HepG2 (cell line): ENCODE measurements at regions not wholly inside any gene's neighbourhood (a gene's known extent, or its start where the extent isn't known, plus 50 kb on each side); places are given as distances from the start of the nearest gene placed in this dataset.

Experiments
- ATAC-seq: fragments of 200-7000 bp; cut with Tn5 transposase; 3 replicates; pipeline ENCODE4 v1.9.1; 2020; ENCODE audit warnings: mild to moderate bottlenecking, moderate library complexity
- BruUV-seq: library from RNA; stranded (reverse); fragments of 400-500 nt; replicated peaks from 2 replicates; lab custom pipeline; 2021; lab: Mats Ljungman, UMichigan
- CTCF ChIA-PET: fragments of 300-600 bp; formaldehyde crosslinking; extraction: SDS; loops from one replicate; lab custom pipeline; 2021; ENCODE audit warnings: low total read pairs, inconsistent platforms, low intra/inter-chr PET ratio; lab: Yijun Ruan, JAX
- POLR2A ChIA-PET: fragments of 350-600 bp; sonication (Branson Sonifier 250); formaldehyde crosslinking; loops from one replicate; lab custom pipeline; 2020; ENCODE audit warnings: antibody characterized with exemption, inconsistent platforms; lab: Yijun Ruan, JAX
- DNase-seq: peaks from one replicate; pipeline ENCODE4 v3.0.0-alpha.2; 2015; ENCODE audit warnings: low spot score
- FAIRE-seq: peaks from 3 replicates; lab custom pipeline; 2011; peaks lifted over from hg19 to GRCh38; lab: Jason Lieb, UNC
- H2AFZ ChIP-seq: one replicate; pipeline ENCODE4 v1.6.1; 2011; ENCODE audit warnings: low read length, inconsistent platforms
- H3K27ac ChIP-seq: fragments of 300-600 bp; 3 replicates; pipeline ENCODE4 v1.8.0; 2011; ENCODE audit warnings: mixed run types, mild to moderate bottlenecking, mixed read lengths, low read length, inconsistent platforms; ENCODE audit not compliant: insufficient read depth; ENCODE audit errors: extremely low read length
- H3K27me3 ChIP-seq, 2 experiments: fragments of 200-600 bp in 1 of 2; 2 replicates in 1 of 2; 3 replicates in 1 of 2; pipeline versions ENCODE4 v1.6.0 to v1.8.0; 2011; ENCODE audit warnings: low read length in 2 of 2, mild to moderate bottlenecking in 2 of 2, moderate library complexity in 2 of 2, inconsistent platforms in 1 of 2; ENCODE audit not compliant: insufficient read depth in 2 of 2, control insufficient read depth in 1 of 2
- H3K36me3 ChIP-seq, 2 experiments: fragments of 200-600 bp in 1 of 2; replicated peaks in 1 of 2; 2 replicates in 1 of 2; 3 replicates in 1 of 2; pipeline versions ENCODE4 v1.5.1 to v1.8.0; 2011; ENCODE audit warnings: low read length in 2 of 2, inconsistent platforms in 1 of 2; ENCODE audit not compliant: insufficient read depth in 2 of 2, control insufficient read depth in 1 of 2
- H3K4me1 ChIP-seq: 2 replicates; pipeline ENCODE4 v1.5.1; 2012; ENCODE audit warnings: low read length, inconsistent platforms; ENCODE audit not compliant: insufficient read depth
- H3K4me2 ChIP-seq: 2 replicates; pipeline ENCODE4 v1.6.0; 2011; ENCODE audit warnings: low read depth, low read length, inconsistent platforms
- H3K4me3 ChIP-seq, 3 experiments: fragments of 200-600 bp in 1 of 3; sonication (generic), shearing (Covaris generic) in 1 of 3; replicated peaks in 1 of 3; 2 replicates each; pipeline ENCODE4 v1.5.1; 2011 to 2016; ENCODE audit warnings: low read length in 3 of 3, inconsistent platforms in 2 of 3, low read depth in 2 of 3, mild to moderate bottlenecking in 2 of 3, control low read depth in 1 of 3, mixed read lengths in 1 of 3; ENCODE audit not compliant: insufficient read depth in 1 of 3
- H3K79me2 ChIP-seq: one replicate; pipeline ENCODE4 v1.6.1; 2011; ENCODE audit warnings: low read length, inconsistent platforms; ENCODE audit not compliant: insufficient read depth
- H3K9ac ChIP-seq: 2 replicates; pipeline ENCODE4 v1.6.0; 2011; ENCODE audit warnings: mild to moderate bottlenecking, low read depth, low read length, inconsistent platforms; ENCODE audit not compliant: insufficient read depth
- H3K9me3 ChIP-seq: 2 replicates; pipeline ENCODE4 v1.5.1; 2012; ENCODE audit warnings: mild to moderate bottlenecking, low read length
- H4K20me1 ChIP-seq: 2 replicates; pipeline ENCODE4 v1.6.0; 2011; ENCODE audit warnings: inconsistent platforms, mild to moderate bottlenecking, low read length, moderate library complexity; ENCODE audit not compliant: insufficient read depth
- CREB1 ChIP-seq, 2 experiments: fragments of 450-650 bp in 1 of 2; IDR thresholded peaks; 2 replicates each; pipeline ENCODE4 v1.6.1; 2016 to 2017; ENCODE audit warnings: control low read depth in 1 of 2, mild to moderate bottlenecking in 1 of 2, missing compliant biosample characterization in 1 of 2, missing genetic modification characterization in 1 of 2
- FLYWCH1 ChIP-seq: sonication (generic); formaldehyde crosslinking; IDR thresholded peaks from 2 replicates; pipeline ENCODE4 v1.8.1; 2023; ENCODE audit warnings: mild to moderate bottlenecking, missing genetic modification reagents
- HOMEZ ChIP-seq: IDR thresholded peaks from 2 replicates; pipeline ENCODE4 v1.6.1; 2016; ENCODE audit warnings: low read depth
- JUN ChIP-seq: sonication (generic); formaldehyde crosslinking; IDR thresholded peaks from 2 replicates; pipeline ENCODE4 v1.4.0; 2020; ENCODE audit warnings: mild to moderate bottlenecking, missing genetic modification reagents
- MXI1 ChIP-seq: IDR thresholded peaks from 3 replicates; pipeline ENCODE4 v1.6.1; 2012; ENCODE audit warnings: low read depth, low read length, inconsistent platforms, borderline replicate concordance
- NONO ChIP-seq, 2 experiments: fragments of 450-650 bp in 1 of 2; sonication (generic) in 1 of 2; formaldehyde crosslinking in 1 of 2; IDR thresholded peaks in 1 of 2; conservative IDR thresholded peaks in 1 of 2; 2 replicates each; pipeline versions ENCODE4 v1.6.1 to v1.8.0; 2017 to 2022; ENCODE audit warnings: mild to moderate bottlenecking in 1 of 2, missing genetic modification reagents in 1 of 2, moderate library complexity in 1 of 2
- POGK ChIP-seq: sonication (generic); formaldehyde crosslinking; conservative IDR thresholded peaks from 2 replicates; pipeline ENCODE4 v1.8.0; 2022; ENCODE audit warnings: mild to moderate bottlenecking, moderate library complexity, missing genetic modification reagents
- RARA ChIP-seq: IDR thresholded peaks from 2 replicates; pipeline ENCODE4 v1.6.1; 2016; ENCODE audit warnings: missing genetic modification reagents, missing compliant biosample characterization
- SNRNP70 ChIP-seq: fragments of 200-400 bp; formaldehyde crosslinking; IDR thresholded peaks from 2 replicates; pipeline ENCODE4 v1.6.1; 2017; ENCODE audit warnings: mild to moderate bottlenecking, low read depth, low read length, moderate library complexity
- TARDBP ChIP-seq: sonication (generic); formaldehyde crosslinking; IDR thresholded peaks from 2 replicates; pipeline ENCODE4 v1.8.0; 2022; ENCODE audit warnings: mild to moderate bottlenecking, missing genetic modification reagents
- ZBTB46 ChIP-seq: sonication (generic); formaldehyde crosslinking; IDR thresholded peaks from 2 replicates; pipeline ENCODE4 v1.4.0; 2020; ENCODE audit warnings: mild to moderate bottlenecking, missing genetic modification reagents, borderline replicate concordance
- ZC3H4 ChIP-seq: sonication (generic); formaldehyde crosslinking; IDR thresholded peaks from 2 replicates; pipeline ENCODE4 v1.4.0; 2020; ENCODE audit warnings: missing genetic modification reagents, borderline replicate concordance
- ZFAT ChIP-seq: sonication (generic); formaldehyde crosslinking; conservative IDR thresholded peaks from 2 replicates; pipeline ENCODE4 v1.8.1; 2023; ENCODE audit warnings: missing genetic modification reagents, inconsistent platforms
- ZNF263 ChIP-seq: sonication (generic); formaldehyde crosslinking; IDR thresholded peaks from 2 replicates; pipeline ENCODE4 v1.4.0; 2020; ENCODE audit warnings: missing genetic modification reagents
- ZNF704 ChIP-seq: sonication (generic); formaldehyde crosslinking; IDR thresholded peaks from 2 replicates; pipeline ENCODE4 v1.8.1; 2023; ENCODE audit warnings: mild to moderate bottlenecking, inconsistent platforms, moderate library complexity, missing genetic modification reagents, borderline replicate concordance
- ZNF878 ChIP-seq: sonication (generic); formaldehyde crosslinking; IDR thresholded peaks from 2 replicates; pipeline ENCODE4 v1.8.1; 2023; ENCODE audit warnings: mild to moderate bottlenecking, missing genetic modification reagents, moderate library complexity
- ZSCAN25 ChIP-seq: sonication (generic); formaldehyde crosslinking; IDR thresholded peaks from 2 replicates; pipeline ENCODE4 v1.8.0; 2022; ENCODE audit warnings: mild to moderate bottlenecking, missing genetic modification reagents
- WGBS: methylation state at CpG from one replicate; pipeline ENCODE4 v1.1.6; 2017; ENCODE audit warnings: low lambda C conversion rate; 5-methylcytosine and 5-hydroxymethylcytosine counted together
- in situ Hi-C: cut with HindIII; loops from 2 replicates; pipeline ENCODE4 v1.10.0; 2017; ENCODE audit warnings: low pct_unique_long_range_greater_than_20kb; ENCODE audit not compliant: extremely low pct_ligation_motif_present
- intact Hi-C: fragments of 100-400 bp; cut with micrococcal nuclease; formaldehyde crosslinking; loops from one replicate; pipeline ENCODE4 v1.10.0; 2022; ENCODE audit not compliant: unreplicated experiment

GRCh38 chr3:110612045-110612444 is 459.6 kb upstream of the NECTIN3 start:
- TF ChIP-seq JUN (CRISPR knock-in tag): no peak
- no peak for TF ChIP-seq ZFAT (CRISPR knock-in tag)
- TF ChIP-seq ZNF878: no peak
- no peak for TF ChIP-seq ZNF704 (CRISPR knock-in tag)
- no peak for TF ChIP-seq POGK (CRISPR knock-in tag)
- no peak for TF ChIP-seq TARDBP (CRISPR knock-in tag)
- TF ChIP-seq ZSCAN25 (CRISPR knock-in tag): no peak
- no peak for TF ChIP-seq CREB1 (IDR thresholded peaks at IDR 0.05)
- no peak for TF ChIP-seq CREB1 (CRISPR knock-in tag; IDR thresholded peaks at IDR 0.05)
- TF ChIP-seq HOMEZ (CRISPR knock-in tag): no peak
- TF ChIP-seq ZBTB46 (CRISPR knock-in tag): no peak
- no peak for TF ChIP-seq NONO (IDR thresholded peaks at IDR 0.05)
- TF ChIP-seq NONO (CRISPR knock-in tag; conservative IDR thresholded peaks at IDR 0.05): no peak
- no peak for TF ChIP-seq ZC3H4
- no peak for TF ChIP-seq SNRNP70
- TF ChIP-seq FLYWCH1 (CRISPR knock-in tag): no peak
- TF ChIP-seq ZNF263 (CRISPR knock-in tag): no peak
- TF ChIP-seq RARA (CRISPR knock-in tag): no peak
- no peak for TF ChIP-seq MXI1
- intact Hi-C loops: no loop called here
- Histone ChIP-seq H3K4me3 (no peak overlapping the region), H3K4me2 (no peak overlapping the region), H2AFZ (no peak overlapping the region), H3K9ac (no peak overlapping the region), H3K27ac (no peak overlapping the region), H3K36me3 (no peaks in the 10 kb centered on the region), H3K27me3 (no peaks in the 10 kb centered on the region), H3K79me2 (no peaks in the 10 kb centered on the region), H3K9me3 (no peaks in the 10 kb centered on the region), H3K4me1 (no peaks in the 10 kb centered on the region), H4K20me1 (no peaks in the 10 kb centered on the region)
- CTCF ChIA-PET: no interaction called here
- in situ Hi-C loops: no loop called here
- WGBS: 13% methylated on average over 4 of the region's 4 CpGs
- no TSS peak for BruUV-seq
- DNase-seq (no peak), ATAC-seq (no peak), FAIRE-seq (no peak)
- POLR2A ChIA-PET: no interaction called here
